Activated T-helper 1 cell treated with anti-CD3 and anti-CD28 coated beads, Interleukin-12 subunit alpha, Interleukin-12 subunit beta, Interleukin-2, Interleukin-4 antibody, amounts not matched to agents 30 ng/mL and 10 ng/mL and 1 ng/mL, durations not matched to agents 14 hours and 24 hours and 36 hours (primary cell): ENCODE measurements at regions not wholly inside any gene's neighbourhood (a gene's known extent, or its start where the extent isn't known, plus 50 kb on each side); places are given as distances from the start of the nearest gene placed in this dataset.

ENCODE experiments used
- DNase-seq: peaks from one replicate; pipeline ENCODE4 v3.0.0; 2021; ENCODE audit warnings: low spot score
- H3K27ac Mint-ChIP-seq: one replicate; pipeline ENCODE4 v1.8.0; 2021; ENCODE audit warnings: mild to moderate bottlenecking, mixed read lengths
- H3K27me3 Mint-ChIP-seq: one replicate; pipeline ENCODE4 v1.8.0; 2022; ENCODE audit warnings: mild to moderate bottlenecking, moderate library complexity, mixed read lengths; ENCODE audit not compliant: insufficient read depth
- H3K36me3 Mint-ChIP-seq: one replicate; pipeline ENCODE4 v1.8.0; 2021; ENCODE audit warnings: low read depth, mixed read lengths
- H3K4me1 Mint-ChIP-seq: one replicate; pipeline ENCODE4 v1.8.0; 2021; ENCODE audit warnings: low read depth, mixed read lengths
- H3K4me3 Mint-ChIP-seq: one replicate; pipeline ENCODE4 v1.8.0; 2021; ENCODE audit warnings: mild to moderate bottlenecking, moderate library complexity, mixed read lengths
- H3K9me3 Mint-ChIP-seq: one replicate; pipeline ENCODE4 v1.8.0; 2021; ENCODE audit warnings: mixed read lengths
- intact Hi-C: fragments of 100-400 bp; cut with micrococcal nuclease; formaldehyde crosslinking; loops from one replicate; pipeline ENCODE4 v1.15.1; 2024

GRCh38 chr11:28838741-28839140 is 730.6 kb downstream of the METTL15 start:
- intact Hi-C loops = no loop called here
- no peaks in the 10 kb centered on the region for H3K4me1 Mint-ChIP-seq
- no peak for DNase-seq
- H3K27ac Mint-ChIP-seq = no peak overlapping the region
- no peaks in the 10 kb centered on the region for H3K27me3 Mint-ChIP-seq
- H3K4me3 Mint-ChIP-seq = no peak overlapping the region
- peaks cover 7% of the 10 kb centered on the region for H3K9me3 Mint-ChIP-seq
- H3K36me3 Mint-ChIP-seq = no peaks in the 10 kb centered on the region

GRCh38 chr11:28837599-28837998 is 729.4 kb downstream of the METTL15 start:
- Mint-ChIP-seq H3K4me3 (no peak overlapping the region), H3K4me1 (no peaks in the 10 kb centered on the region), H3K36me3 (no peaks in the 10 kb centered on the region), H3K27me3 (no peaks in the 10 kb centered on the region), H3K9me3 (peaks cover 7% of the 10 kb centered on the region), H3K27ac (no peak overlapping the region)
- intact Hi-C loops = no loop called here
- no peak for DNase-seq

DNA sequence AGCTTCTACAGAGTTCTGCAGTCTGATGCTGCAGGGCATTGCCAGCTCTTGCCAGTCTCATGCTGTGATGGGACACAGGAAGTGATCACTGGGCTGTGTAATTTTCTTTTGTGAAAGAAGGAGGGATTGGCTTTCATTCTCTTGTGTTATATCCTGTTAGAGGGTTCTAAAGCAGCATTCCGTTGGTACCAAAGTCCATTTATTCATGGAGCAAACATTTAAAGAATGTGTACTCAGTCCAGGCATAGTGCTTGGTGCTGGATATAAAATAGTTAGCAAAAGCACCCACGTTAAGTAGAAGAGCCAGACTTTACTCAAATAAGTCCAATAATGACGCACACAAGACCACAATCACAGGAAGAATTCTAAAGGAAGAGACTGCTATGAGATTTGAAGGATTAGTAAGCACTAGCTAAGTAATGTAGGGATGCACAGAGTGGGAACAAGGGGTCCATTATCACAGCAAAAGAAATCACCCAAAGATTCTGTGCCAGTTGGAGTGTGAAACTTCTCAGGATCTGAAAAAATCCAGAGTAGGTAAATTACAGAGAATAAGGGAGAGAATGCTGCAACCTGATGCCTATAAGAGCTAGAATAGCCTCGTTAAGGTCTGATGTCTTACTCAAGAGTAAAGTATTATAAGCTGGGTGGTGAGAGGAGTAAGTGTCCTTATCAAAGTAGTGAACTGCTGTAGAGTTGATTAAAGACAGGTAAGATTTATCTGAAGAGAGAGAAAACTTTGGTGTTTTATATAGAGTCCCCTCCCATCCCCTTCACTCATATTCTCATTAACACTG is 728.3 kb downstream of the METTL15 start:
- no peak overlapping the region for H3K27ac Mint-ChIP-seq
- no peaks in the 10 kb centered on the region for H3K36me3 Mint-ChIP-seq
- peaks cover 12% of the 10 kb centered on the region for H3K9me3 Mint-ChIP-seq
- H3K27me3 Mint-ChIP-seq = no peaks in the 10 kb centered on the region
- no peak overlapping the region for H3K4me3 Mint-ChIP-seq
- no peak for DNase-seq
- H3K4me1 Mint-ChIP-seq = no peaks in the 10 kb centered on the region
- intact Hi-C loops = no loop called here

GRCh38 chr11:28835790-28836189 is 727.6 kb downstream of the METTL15 start:
- Mint-ChIP-seq H3K27ac (no peak overlapping the region), H3K9me3 (peaks cover 14% of the 10 kb centered on the region), H3K4me1 (no peaks in the 10 kb centered on the region), H3K27me3 (no peaks in the 10 kb centered on the region), H3K36me3 (no peaks in the 10 kb centered on the region), H3K4me3 (no peak overlapping the region)
- no peak for DNase-seq
- intact Hi-C loops = no loop called here

- H3K27ac Mint-ChIP-seq = no peak overlapping the region
- H3K4me1 Mint-ChIP-seq = no peaks in the 10 kb centered on the region
- H3K27me3 Mint-ChIP-seq = no peaks in the 10 kb centered on the region
- no peaks in the 10 kb centered on the region for H3K36me3 Mint-ChIP-seq
- intact Hi-C loops = no loop called here
- no peak overlapping the region for H3K4me3 Mint-ChIP-seq
- DNase-seq = no peak
- H3K9me3 Mint-ChIP-seq = peaks cover 14% of the 10 kb centered on the region
These were observed 727.1 kb downstream of the METTL15 start for GRCh38 chr11:28835317-28835716.

GRCh38 chr11:28834877-28835276 is 726.7 kb downstream of the METTL15 start:
- intact Hi-C loops = no loop called here

DNA sequence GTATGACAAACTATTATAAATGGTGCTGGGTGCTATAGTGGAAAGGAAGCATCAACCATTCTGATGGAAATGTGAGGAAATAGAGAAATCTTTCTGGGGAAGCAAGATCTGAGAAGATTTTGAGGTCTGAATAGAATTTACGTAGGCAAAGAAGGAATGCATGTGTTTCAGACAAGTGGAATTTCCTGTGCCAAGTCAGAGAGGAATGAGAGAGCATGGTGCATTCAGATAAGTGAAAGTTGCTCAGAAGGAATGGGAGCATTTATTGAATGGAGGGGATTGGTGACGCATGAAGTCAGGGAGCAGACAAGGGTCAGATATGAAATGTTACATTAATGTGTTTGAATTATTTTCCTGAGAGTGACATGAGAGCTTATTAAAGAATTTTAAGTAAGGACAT is 725.5 kb downstream of the METTL15 start:
- no peak overlapping the region for H3K4me3 Mint-ChIP-seq
- peaks cover 14% of the 10 kb centered on the region for H3K9me3 Mint-ChIP-seq
- H3K36me3 Mint-ChIP-seq = no peaks in the 10 kb centered on the region
- H3K4me1 Mint-ChIP-seq = no peaks in the 10 kb centered on the region
- no peak overlapping the region for H3K27ac Mint-ChIP-seq
- intact Hi-C loops = no loop called here
- H3K27me3 Mint-ChIP-seq = no peaks in the 10 kb centered on the region
- DNase-seq = no peak

More at GRCh38 chr11:28834877-28835276, 726.7 kb downstream of the METTL15 start:
- H3K9me3 Mint-ChIP-seq = peaks cover 14% of the 10 kb centered on the region
- no peak for DNase-seq
- H3K27ac Mint-ChIP-seq = no peak overlapping the region
- no peak overlapping the region for H3K4me3 Mint-ChIP-seq
- H3K36me3 Mint-ChIP-seq = no peaks in the 10 kb centered on the region
- H3K27me3 Mint-ChIP-seq = no peaks in the 10 kb centered on the region
- no peaks in the 10 kb centered on the region for H3K4me1 Mint-ChIP-seq

DNA sequence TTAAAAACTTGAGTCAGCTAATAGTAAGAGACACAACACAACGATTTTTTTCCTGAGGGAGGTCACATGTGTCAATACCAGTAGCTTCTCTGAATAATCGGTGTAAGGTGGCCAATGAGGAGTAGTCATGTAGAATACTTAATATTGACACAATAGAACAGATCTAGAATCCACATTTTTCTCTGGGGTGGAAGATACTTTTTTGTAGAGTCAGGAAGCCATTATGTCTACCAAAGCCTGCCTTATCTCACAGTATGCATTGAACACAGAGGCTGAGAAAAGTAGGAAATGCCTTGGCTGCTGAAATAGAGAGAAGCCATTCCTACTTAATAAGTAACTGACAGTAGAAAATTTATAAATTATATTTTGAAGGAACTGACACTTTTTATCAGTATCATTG is 725.0 kb downstream of the METTL15 start:
- no peaks in the 10 kb centered on the region for H3K27me3 Mint-ChIP-seq
- no peaks in the 10 kb centered on the region for H3K4me1 Mint-ChIP-seq
- H3K27ac Mint-ChIP-seq = no peak overlapping the region
- H3K4me3 Mint-ChIP-seq = no peak overlapping the region
- DNase-seq = no peak
- intact Hi-C loops = no loop called here
- no peaks in the 10 kb centered on the region for H3K36me3 Mint-ChIP-seq
- peaks cover 14% of the 10 kb centered on the region for H3K9me3 Mint-ChIP-seq

DNA sequence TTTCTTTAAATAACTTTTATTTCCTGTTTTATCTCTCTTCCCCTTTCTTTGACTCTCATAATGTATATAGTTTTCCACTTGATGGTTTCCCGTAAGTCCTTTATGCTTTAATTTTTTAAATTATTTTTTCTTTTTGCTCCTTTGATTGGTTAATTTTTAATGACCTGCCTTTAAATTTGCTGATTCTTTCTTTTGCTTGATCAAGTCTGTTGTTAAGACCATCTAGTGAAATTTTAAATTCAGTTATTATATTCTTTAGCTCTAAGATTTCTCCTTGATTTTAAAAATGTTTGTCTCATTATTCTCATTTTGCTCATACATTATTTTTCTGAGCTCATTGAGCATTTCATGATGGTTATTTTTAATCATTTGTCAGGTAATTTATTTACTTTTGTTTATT is 718.6 kb downstream of the METTL15 start:
- no peaks in the 10 kb centered on the region for H3K36me3 Mint-ChIP-seq
- no peaks in the 10 kb centered on the region for H3K4me1 Mint-ChIP-seq
- no peak overlapping the region for H3K4me3 Mint-ChIP-seq
- no peak overlapping the region for H3K27ac Mint-ChIP-seq
- H3K9me3 Mint-ChIP-seq = peaks cover 16% of the 10 kb centered on the region
- intact Hi-C loops = no loop called here
- no peak for DNase-seq
- H3K27me3 Mint-ChIP-seq = no peaks in the 10 kb centered on the region

DNA sequence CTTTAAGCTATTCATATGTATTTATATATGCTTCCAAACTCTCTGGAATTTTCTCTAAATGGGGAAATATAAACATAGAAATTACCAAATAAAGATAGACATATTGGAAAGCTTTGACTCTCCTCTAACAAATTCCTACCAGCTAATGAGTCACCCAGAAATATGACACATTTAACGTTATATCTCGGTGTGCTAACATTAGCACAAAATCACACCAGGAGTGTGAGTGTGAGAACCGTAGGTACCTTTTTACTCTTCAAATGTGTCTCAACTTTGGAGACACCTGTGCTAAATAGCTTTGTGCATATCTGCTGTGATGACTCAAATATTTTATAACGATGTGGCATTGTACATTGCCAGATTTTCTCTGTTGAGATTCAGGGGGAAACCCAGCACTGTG is 714.4 kb downstream of the METTL15 start:
- Mint-ChIP-seq H3K4me1 (no peaks in the 10 kb centered on the region), H3K9me3 (peaks cover 14% of the 10 kb centered on the region), H3K27me3 (no peaks in the 10 kb centered on the region), H3K27ac (no peak overlapping the region), H3K4me3 (no peak overlapping the region), H3K36me3 (no peaks in the 10 kb centered on the region)
- DNase-seq = no peak
- intact Hi-C loops = no loop called here

DNA sequence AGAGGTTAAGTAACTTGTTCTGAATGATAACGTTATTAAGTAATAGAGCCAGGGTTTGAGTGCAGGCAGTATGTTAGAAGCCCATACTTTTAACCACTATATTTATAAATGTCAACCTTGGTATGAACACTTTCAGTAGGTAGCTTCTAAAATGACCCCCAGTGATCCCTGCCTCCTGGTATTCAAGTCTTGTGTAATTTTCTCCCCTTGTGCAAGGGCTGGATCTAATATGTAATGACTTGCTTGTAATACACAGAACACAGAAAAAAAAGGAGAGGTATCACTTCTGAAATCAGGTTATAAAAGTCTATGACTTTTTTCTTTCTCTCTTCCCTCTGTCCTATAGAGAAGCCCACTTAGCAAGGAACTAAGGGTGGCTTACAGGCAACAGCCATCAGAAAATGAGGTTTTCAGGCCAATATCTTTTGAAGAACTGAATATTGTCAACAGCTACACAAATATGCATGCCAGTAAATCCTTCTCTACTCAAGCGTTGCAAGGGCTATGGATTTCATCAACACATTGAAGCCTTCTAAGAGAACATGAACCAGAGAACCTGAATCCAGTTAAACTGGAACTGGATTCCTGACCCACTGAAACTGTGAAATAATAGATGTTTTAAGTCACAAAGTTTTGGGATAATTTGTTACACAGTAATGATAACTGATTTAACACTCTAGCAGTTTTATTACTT is 712.3 kb downstream of the METTL15 start:
- peaks cover 9% of the 10 kb centered on the region for H3K9me3 Mint-ChIP-seq
- no peak for DNase-seq
- no peaks in the 10 kb centered on the region for H3K36me3 Mint-ChIP-seq
- no peak overlapping the region for H3K4me3 Mint-ChIP-seq
- no peaks in the 10 kb centered on the region for H3K4me1 Mint-ChIP-seq
- intact Hi-C loops = no loop called here
- H3K27me3 Mint-ChIP-seq = no peaks in the 10 kb centered on the region
- H3K27ac Mint-ChIP-seq = no peak overlapping the region

DNA sequence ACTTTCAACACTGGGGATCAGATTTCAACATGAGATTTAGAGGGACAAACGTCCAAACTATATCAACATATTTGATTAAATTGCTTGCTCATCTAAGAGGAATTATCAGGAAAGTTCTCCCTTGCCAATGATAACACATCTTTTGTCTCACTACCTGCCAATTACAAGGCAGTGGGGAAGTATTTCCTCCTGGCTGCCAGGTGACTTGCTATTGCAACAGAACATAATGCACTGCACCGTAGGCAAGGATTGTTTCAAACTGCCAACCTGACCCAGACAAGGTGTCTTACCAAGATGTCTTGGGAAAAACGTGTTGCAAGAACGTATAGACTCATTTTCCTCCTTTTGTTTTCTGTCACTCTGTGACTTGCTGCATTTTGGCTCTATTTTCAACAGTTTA is 711.6 kb downstream of the METTL15 start:
- H3K36me3 Mint-ChIP-seq = no peaks in the 10 kb centered on the region
- intact Hi-C loops = no loop called here
- H3K27me3 Mint-ChIP-seq = no peaks in the 10 kb centered on the region
- no peak overlapping the region for H3K4me3 Mint-ChIP-seq
- H3K9me3 Mint-ChIP-seq = peaks cover 10% of the 10 kb centered on the region
- no peak overlapping the region for H3K27ac Mint-ChIP-seq
- DNase-seq = no peak
- H3K4me1 Mint-ChIP-seq = no peaks in the 10 kb centered on the region

DNA sequence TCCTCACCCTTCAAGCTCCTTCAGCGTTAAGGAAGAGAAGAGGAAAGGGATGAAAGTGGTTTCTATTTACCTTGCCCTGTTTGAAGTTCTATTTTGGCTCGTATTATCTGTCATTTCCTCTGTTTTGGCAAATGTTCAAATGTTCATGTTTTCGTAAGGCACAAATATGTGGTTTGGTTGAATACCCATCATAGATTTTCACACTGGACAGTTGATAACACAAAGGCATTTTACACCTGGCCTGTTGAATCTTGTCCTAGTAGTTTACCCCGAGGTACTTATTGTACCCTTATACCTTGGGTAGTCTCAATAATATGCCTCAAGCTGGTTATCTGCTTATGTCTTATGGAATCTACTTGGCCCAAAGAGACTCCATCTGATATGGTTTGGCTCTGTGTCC is 706.9 kb downstream of the METTL15 start:
- intact Hi-C loops = no loop called here
- no peak for DNase-seq
- peaks cover 10% of the 10 kb centered on the region for H3K9me3 Mint-ChIP-seq
- no peaks in the 10 kb centered on the region for H3K4me1 Mint-ChIP-seq
- H3K27ac Mint-ChIP-seq = no peak overlapping the region
- no peak overlapping the region for H3K4me3 Mint-ChIP-seq
- H3K36me3 Mint-ChIP-seq = no peaks in the 10 kb centered on the region
- H3K27me3 Mint-ChIP-seq = no peaks in the 10 kb centered on the region
